Neuronal stem cell (in vitro differentiated cells): ENCODE measurements at regions not wholly inside any gene's neighbourhood (a gene's known extent, or its start where the extent isn't known, plus 50 kb on each side); places are given as distances from the start of the nearest gene placed in this dataset.

Experiments
- DNase-seq: peaks from one replicate; pipeline ENCODE4 v3.0.0-alpha.2; 2013; ENCODE audit warnings: low spot score
- H2AFZ ChIP-seq: one replicate; pipeline ENCODE4 v1.6.1; 2013; ENCODE audit warnings: mild to moderate bottlenecking, low read length, inconsistent platforms
- H2AK5ac ChIP-seq: 2 replicates; pipeline ENCODE4 v1.6.1; 2013; ENCODE audit warnings: low read depth, mild to moderate bottlenecking, inconsistent platforms, low read length, moderate library complexity, mixed read lengths
- H2BK120ac ChIP-seq: 2 replicates; pipeline ENCODE4 v1.6.1; 2013; ENCODE audit warnings: low read depth, mild to moderate bottlenecking, inconsistent platforms, low read length, moderate library complexity, mixed read lengths
- H2BK12ac ChIP-seq: one replicate; pipeline ENCODE4 v1.6.1; 2013; ENCODE audit warnings: low read length, inconsistent platforms
- H2BK15ac ChIP-seq: 2 replicates; pipeline ENCODE4 v1.6.1; 2013; ENCODE audit warnings: mild to moderate bottlenecking, low read length, inconsistent platforms, mixed read lengths
- H2BK5ac ChIP-seq: one replicate; pipeline ENCODE4 v1.6.1; 2013; ENCODE audit warnings: inconsistent platforms, mild to moderate bottlenecking, low read length, moderate library complexity
- H3K14ac ChIP-seq: one replicate; pipeline ENCODE4 v1.6.1; 2013; ENCODE audit warnings: low read length, inconsistent platforms
- H3K18ac ChIP-seq: 2 replicates; pipeline ENCODE4 v1.6.1; 2013; ENCODE audit warnings: low read length, inconsistent platforms
- H3K23ac ChIP-seq: 2 replicates; pipeline ENCODE4 v1.6.1; 2013; ENCODE audit warnings: low read depth, mild to moderate bottlenecking, mixed read lengths, low read length, inconsistent platforms; ENCODE audit not compliant: poor library complexity
- H3K27ac ChIP-seq: replicated peaks from 3 replicates; pipeline ENCODE4 v1.5.1; 2013; ENCODE audit warnings: low read length, inconsistent platforms
- H3K27me3 ChIP-seq, 3 experiments: 2 replicates each; pipeline ENCODE4 v1.6.1; 2013; ENCODE audit warnings: low read length in 3 of 3, mild to moderate bottlenecking in 2 of 3, inconsistent platforms in 1 of 3, low read depth in 1 of 3, mixed read lengths in 1 of 3, moderate library complexity in 1 of 3; ENCODE audit not compliant: control insufficient read depth in 3 of 3, insufficient read depth in 3 of 3
- H3K36me3 ChIP-seq, 2 donors: replicated peaks in 1 of 2; 2 replicates each; pipeline ENCODE4 v1.6.1; 2013; ENCODE audit warnings: low read length in 2 of 2; ENCODE audit not compliant: control insufficient read depth in 2 of 2, insufficient read depth in 2 of 2
- H3K4ac ChIP-seq: 2 replicates; pipeline ENCODE4 v1.6.1; 2013; ENCODE audit warnings: inconsistent platforms, mild to moderate bottlenecking, low read length, moderate library complexity
- H3K4me1 ChIP-seq, 2 donors: 1 replicate in 1 of 2; 2 replicates in 1 of 2; pipeline ENCODE4 v1.6.1; 2013; ENCODE audit warnings: low read length in 2 of 2, low read depth in 1 of 2; ENCODE audit not compliant: control insufficient read depth in 2 of 2, insufficient read depth in 1 of 2
- H3K4me2 ChIP-seq: one replicate; pipeline ENCODE4 v1.6.1; 2013; ENCODE audit warnings: mild to moderate bottlenecking, low read length, inconsistent platforms; ENCODE audit not compliant: insufficient read depth, poor library complexity, severe bottlenecking
- H3K4me3 ChIP-seq, 2 donors: 2 replicates each; pipeline ENCODE4 v1.5.1; 2013; ENCODE audit warnings: low read length in 2 of 2, mild to moderate bottlenecking in 2 of 2, inconsistent platforms in 1 of 2, moderate library complexity in 1 of 2
- H3K79me1 ChIP-seq: one replicate; pipeline ENCODE4 v1.6.1; 2013; ENCODE audit warnings: low read depth, mild to moderate bottlenecking, inconsistent platforms, low read length, moderate library complexity
- H3K9ac ChIP-seq: one replicate; pipeline ENCODE4 v1.6.1; 2013; ENCODE audit warnings: mild to moderate bottlenecking, low read depth, low read length, inconsistent platforms; ENCODE audit not compliant: poor library complexity
- H3K9me3 ChIP-seq, 2 donors: replicated peaks in 1 of 2; 2 replicates each; pipeline versions ENCODE3 to v1.6.1; 2013; ENCODE audit warnings: low read length in 2 of 2, mild to moderate bottlenecking in 2 of 2, inconsistent platforms in 1 of 2, low read depth in 1 of 2, mixed read lengths in 1 of 2, moderate library complexity in 1 of 2; ENCODE audit not compliant: control insufficient read depth in 2 of 2, insufficient read depth in 1 of 2
- H4K8ac ChIP-seq: one replicate; pipeline ENCODE4 v1.6.1; 2013; ENCODE audit warnings: low read depth, mild to moderate bottlenecking, inconsistent platforms, low read length, moderate library complexity
- H4K91ac ChIP-seq: one replicate; pipeline ENCODE4 v1.6.1; 2013; ENCODE audit warnings: low read length, low read depth, mild to moderate bottlenecking, inconsistent platforms; ENCODE audit not compliant: poor library complexity
- WGBS, 2 donors: extraction: QIAGEN DNeasy Blood & Tissue Kit; methylation state at CpG; one replicate each; pipeline ENCODE4 v1.1.7; 2013; ENCODE audit warnings: missing lambda C conversion rate in 2 of 2, mixed read lengths in 1 of 2; ENCODE audit not compliant: insufficient read length in 2 of 2, insufficient replicate concordance in 1 of 2; ENCODE audit errors: extremely low coverage in 2 of 2; 5-methylcytosine and 5-hydroxymethylcytosine counted together

GRCh38 chr17:79374807-79375206, 236.0 kb downstream of the RBFOX3 start:
- Histone ChIP-seq H4K8ac (no peak overlapping the region), H2BK5ac (no peak overlapping the region), H3K18ac (peak overlapping the region; percentile 90), H3K14ac (no peak overlapping the region), H3K4ac (no peak overlapping the region), H4K91ac (no peak overlapping the region), H2AFZ (no peak overlapping the region), H3K36me3 (no peaks in the 10 kb centered on the region), H3K4me2 (no peak overlapping the region), H2BK15ac (peak overlapping the region; percentile 37), H2AK5ac (peak overlapping the region; percentile 47), H3K9me3 (peaks cover 0 to 4% of the 10 kb centered on the region in 2 donors), H3K79me1 (no peaks in the 10 kb centered on the region), H2BK120ac (no peak overlapping the region), H3K27me3 (peaks cover 0 to 71% (median 0%) of the 10 kb centered on the region in 3 experiments), H2BK12ac (no peak overlapping the region), H3K23ac (no peak overlapping the region), H3K9ac (no peak overlapping the region), H3K27ac (no peak overlapping the region), H3K4me3 (no peak overlapping the region), H3K4me1 (peaks cover 0 to 26% of the 10 kb centered on the region in 2 donors)
- WGBS, 2 donors, result no CpG with 5 or more reads among the region's 6 CpGs
- no peak for DNase-seq

GRCh38 chr17:79374087-79374689, 236.7 kb downstream of the RBFOX3 start:
- no CpG with 5 or more reads among the region's 22 CpGs for WGBS, 2 donors
- H4K8ac ChIP-seq, result no peak overlapping the region

GRCh38 chr17:79372470-79373238, 238.2 kb downstream of the RBFOX3 start:
- Histone ChIP-seq H2BK12ac (no peak overlapping the region), H3K4ac (no peak overlapping the region), H3K4me1 (peaks cover 0 to 26% of the 10 kb centered on the region in 2 donors), H3K27me3 (peaks cover 0 to 56% (median 0%) of the 10 kb centered on the region in 3 experiments), H4K91ac (no peak overlapping the region), H3K4me3 (no peak overlapping the region), H3K18ac (peak overlapping the region; percentile 65), H3K27ac (no peak overlapping the region), H2BK120ac (no peak overlapping the region), H4K8ac (no peak overlapping the region), H2AFZ (no peak overlapping the region), H3K9ac (no peak overlapping the region), H3K79me1 (no peaks in the 10 kb centered on the region), H3K36me3 (no peaks in the 10 kb centered on the region), H2BK15ac (no peak overlapping the region), H2AK5ac (peak overlapping the region; percentile 67), H3K23ac (no peak overlapping the region), H2BK5ac (peak overlapping the region; percentile 40), H3K9me3 (peaks cover 0 to 4% of the 10 kb centered on the region in 2 donors), H3K4me2 (no peak overlapping the region), H3K14ac (no peak overlapping the region)
- no peak for DNase-seq
- no CpG with 5 or more reads among the region's 16 CpGs for WGBS, 2 donors

More at GRCh38 chr17:79374087-79374689, 236.7 kb downstream of the RBFOX3 start:
- no peak overlapping the region for H3K4me3 ChIP-seq
- H3K23ac ChIP-seq, result no peak overlapping the region
- H2BK12ac ChIP-seq, result no peak overlapping the region
- H3K27ac ChIP-seq, result no peak overlapping the region
- H3K27me3 ChIP-seq, result peaks cover 0 to 65% (median 0%) of the 10 kb centered on the region in 3 experiments
- H3K14ac ChIP-seq, result no peak overlapping the region
- peaks cover 0 to 26% of the 10 kb centered on the region in 2 donors for H3K4me1 ChIP-seq
- no peak for DNase-seq
- no peak overlapping the region for H2BK120ac ChIP-seq
- no peak overlapping the region for H2AK5ac ChIP-seq
- no peak overlapping the region for H4K91ac ChIP-seq
- no peak overlapping the region for H3K4me2 ChIP-seq
- no peak overlapping the region for H3K4ac ChIP-seq
- no peak overlapping the region for H3K9ac ChIP-seq
- peaks cover 0 to 4% of the 10 kb centered on the region in 2 donors for H3K9me3 ChIP-seq
- H3K36me3 ChIP-seq, result no peaks in the 10 kb centered on the region
- H3K79me1 ChIP-seq, result no peaks in the 10 kb centered on the region
- no peak overlapping the region for H2BK5ac ChIP-seq
- no peak overlapping the region for H2BK15ac ChIP-seq
- H2AFZ ChIP-seq, result no peak overlapping the region
- H3K18ac ChIP-seq, result no peak overlapping the region

GRCh38 chr17:79371984-79372383, 238.9 kb downstream of the RBFOX3 start:
- H2BK15ac ChIP-seq, result no peak overlapping the region
- H2AK5ac ChIP-seq, result peak overlapping the region; percentile 31
- H2AFZ ChIP-seq, result no peak overlapping the region
- H3K79me1 ChIP-seq, result no peaks in the 10 kb centered on the region
- H2BK120ac ChIP-seq, result peak overlapping the region; percentile 27
- H2BK12ac ChIP-seq, result no peak overlapping the region
- H3K9me3 ChIP-seq, result peaks cover 0 to 2% of the 10 kb centered on the region in 2 donors
- peak overlapping the region; percentile 54 for H3K18ac ChIP-seq
- H3K14ac ChIP-seq, result no peak overlapping the region
- H3K4me1 ChIP-seq, result peaks cover 0 to 19% of the 10 kb centered on the region in 2 donors
- H3K4me2 ChIP-seq, result no peak overlapping the region
- peaks cover 0 to 53% (median 0%) of the 10 kb centered on the region in 3 experiments for H3K27me3 ChIP-seq
- no peak overlapping the region for H4K8ac ChIP-seq
- H4K91ac ChIP-seq, result no peak overlapping the region
- peak overlapping the region; percentile 74 for H3K23ac ChIP-seq
- WGBS, 2 donors, result no CpG with 5 or more reads among the region's 15 CpGs
- no peak overlapping the region for H3K4me3 ChIP-seq
- H2BK5ac ChIP-seq, result peak overlapping the region; percentile 40
- no peaks in the 10 kb centered on the region for H3K36me3 ChIP-seq
- no peak overlapping the region for H3K9ac ChIP-seq
- H3K4ac ChIP-seq, result peak overlapping the region; percentile 26
- no peak for DNase-seq
- H3K27ac ChIP-seq, result no peak overlapping the region
